ENCODE measurements at regions not wholly inside any gene's neighbourhood (a gene's known extent, or its start where the extent isn't known, plus 50 kb on each side); places are given as distances from the start of the nearest gene placed in this dataset.

- POLR2A ChIA-PET = no interaction called here
- Histone ChIP-seq H3K4me1 (ENCODE audit: control insufficient read depth, extremely low read depth, insufficient read depth, low read length) (peaks cover 7% of the 10 kb centered on the region), H3K27ac (ENCODE audit: insufficient read depth, low read depth, low read length) (no peak overlapping the region), H3K79me2 (ENCODE audit: control insufficient read depth, insufficient read depth, low read length) (no peaks in the 10 kb centered on the region), H2AFZ (ENCODE audit: low read depth, low read length) (no peak overlapping the region), H4K20me1 (replicated peaks; ENCODE audit: control insufficient read depth, extremely low read depth, insufficient read depth, low read length) (no peaks in the 10 kb centered on the region), H3K9me1 (replicated peaks; ENCODE audit: control insufficient read depth, extremely low read depth, insufficient read depth, low read length) (no peaks in the 10 kb centered on the region), H3K4me3 (replicated peaks in 1 of 3; ENCODE audit: insufficient read depth in 1 of 3, low read depth in 1 of 3, low read length in 3 of 3) (no peak overlapping the region), H3K9ac (replicated peaks; ENCODE audit: extremely low read depth, insufficient read depth, low read length) (no peak overlapping the region), H3K9me3 (replicated peaks; ENCODE audit: control insufficient read depth, insufficient read depth, low read length) (no peaks in the 10 kb centered on the region), H3K36me3 (ENCODE audit: control insufficient read depth in 2 of 2, extremely low read depth in 1 of 2, insufficient read depth in 2 of 2, low read length in 2 of 2) (no peaks in the 10 kb centered on the region), H3K4me2 (ENCODE audit: insufficient read depth, low read length) (no peak overlapping the region), H3K27me3 (ENCODE audit: control insufficient read depth in 2 of 2, insufficient read depth in 2 of 2, low read length in 2 of 2) (no peaks in the 10 kb centered on the region)
- TF ChIP-seq POLR2A (IDR thresholded peaks at IDR 0.05; ENCODE audit: low read depth, low read length) = no peak
- no peak for TF ChIP-seq JUN (IDR thresholded peaks at IDR 0.05; ENCODE audit: borderline replicate concordance, insufficient read depth, insufficient read length, low read depth)
- no peak for TF ChIP-seq MYC (IDR thresholded peaks at IDR 0.05; ENCODE audit: low read depth, low read length)
- TF ChIP-seq GATA2 (IDR thresholded peaks at IDR 0.05; ENCODE audit: insufficient read depth, insufficient read length, low read depth, low read length) = no peak
- TF ChIP-seq CTCF (IDR thresholded peaks at IDR 0.05; ENCODE audit: extremely low read depth in 1 of 2, insufficient read depth in 1 of 2, low read depth in 1 of 2, low read length in 2 of 2) = no peak
- TF ChIP-seq MAX (IDR thresholded peaks at IDR 0.05; ENCODE audit: insufficient read depth, insufficient read length) = no peak
- no peak for TF ChIP-seq EZH2 (IDR thresholded peaks at IDR 0.05; ENCODE audit: borderline replicate concordance, low read depth, low read length, severe bottlenecking)
- no peak for TF ChIP-seq FOS (IDR thresholded peaks at IDR 0.05; ENCODE audit: borderline replicate concordance, insufficient read depth, low read length)
- CTCF ChIA-PET = no interaction called here
- FAIRE-seq (no peak), DNase-seq (ENCODE audit: low read depth, low spot score) (no peak)
- dilution Hi-C loops (cut with MboI; ENCODE audit: extremely low pct_ligation_motif_present, low sequenced_read_pairs) (no loop called here), intact Hi-C loops (cut with micrococcal nuclease) (no loop called here)
- no TSS peak for BruUV-seq (replicated peaks)
Measured at GRCh38 chr5:124581738-124582560, 164.5 kb downstream of the ZNF608 start.

Data from endothelial cell of umbilical vein (primary cell).